ENCODE measurements at regions not wholly inside any gene's neighbourhood (a gene's known extent, or its start where the extent isn't known, plus 50 kb on each side); places are given as distances from the start of the nearest gene placed in this dataset.

DNA sequence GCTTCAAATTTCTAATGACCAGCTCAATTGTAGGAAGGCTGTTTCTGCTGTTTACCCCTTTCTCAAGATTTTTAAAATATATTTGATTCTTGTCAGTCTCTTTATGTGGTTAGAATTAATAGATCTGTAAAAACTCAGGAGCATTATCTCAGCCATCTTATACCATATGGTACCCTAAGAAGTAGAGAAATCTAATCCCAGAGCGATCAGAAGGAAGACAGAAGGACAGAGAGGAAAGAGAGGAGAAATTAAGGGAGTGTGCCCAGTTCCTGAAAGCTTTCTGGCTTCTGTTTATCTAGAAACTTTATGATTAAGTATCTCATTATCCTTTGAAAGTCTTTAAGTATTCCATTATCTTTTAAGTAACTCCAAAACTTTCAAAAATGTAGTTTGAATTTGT is 152.1 kb upstream of the NAV3 start:
- no peaks in the 10 kb centered on the region for H4K20me1 ChIP-seq (ENCODE audit: insufficient read depth, low read length)
- no CpG with 5 or more reads among the region's 1 CpG for WGBS, 2 experiments (ENCODE audit: extremely low coverage in 2 of 2, insufficient read length in 1 of 2)

More for the DNA sequence above, 152.1 kb upstream of the NAV3 start:
- dilution Hi-C loops (cut with HindIII; ENCODE audit: low sequenced_read_pairs, unreplicated experiment) (loop anchor here (25.0 kb wide), 1 partner anchor 516 kb away; no protein-coding TSS in a partner anchor), intact Hi-C loops (cut with micrococcal nuclease) (no loop called here), in situ Hi-C loops (cut with MboI; ENCODE audit: low sequenced_read_pairs) (no loop called here)
- Histone ChIP-seq H3K4me1 (ENCODE audit: control insufficient read depth, insufficient read depth, low read length) (no peaks in the 10 kb centered on the region), H2BK5ac (ENCODE audit: low read depth, low read length, poor library complexity, severe bottlenecking) (no peak overlapping the region), H3K14ac (replicated peaks; ENCODE audit: low read depth, low read length) (no peak overlapping the region), H3K79me1 (ENCODE audit: low read depth in 1 of 2, low read length in 2 of 2) (no peaks in the 10 kb centered on the region), H2BK120ac (ENCODE audit: low read depth, low read length) (no peak overlapping the region), H2BK15ac (ENCODE audit: low read depth, low read length) (no peak overlapping the region), H2AFZ (replicated peaks; ENCODE audit: low read length, poor library complexity) (no peak overlapping the region), H4K8ac (ENCODE audit: low read depth in 2 of 2, low read length in 2 of 2) (no peak overlapping the region), H3K23ac (ENCODE audit: low read depth, low read length) (no peak overlapping the region), H4K91ac (ENCODE audit: insufficient read depth, low read depth, low read length) (no peak overlapping the region), H3K9me3 (ENCODE audit: control insufficient read depth, insufficient read depth, low read length) (no peaks in the 10 kb centered on the region), H2AK5ac (ENCODE audit: low read depth, low read length) (no peak overlapping the region), H3K27ac (ENCODE audit: insufficient read depth, low read length) (no peak overlapping the region), H3K36me3 (ENCODE audit: control insufficient read depth, insufficient read depth, low read length) (no peaks in the 10 kb centered on the region), H3K4me2 (ENCODE audit: low read depth, low read length) (no peak overlapping the region), H4K5ac (ENCODE audit: low read depth, low read length) (no peak overlapping the region), H3K27me3 (ENCODE audit: control insufficient read depth, insufficient read depth, low read length) (no peaks in the 10 kb centered on the region), H3K9ac (ENCODE audit: low read depth, low read length) (no peak overlapping the region), H3K56ac (ENCODE audit: extremely low read depth, insufficient read depth, low read length) (no peak overlapping the region), H3K18ac (ENCODE audit: low read depth, low read length) (no peak overlapping the region), H2AK9ac (replicated peaks; ENCODE audit: low read depth, low read length, poor library complexity) (no peak overlapping the region), H3K4ac (ENCODE audit: low read depth, low read length) (no peak overlapping the region), H3K4me3 (ENCODE audit: insufficient read depth, low read depth, low read length) (no peak overlapping the region), H2BK20ac (ENCODE audit: low read depth, low read length) (no peak overlapping the region), H3K9me1 (ENCODE audit: insufficient read depth, low read length) (no peaks in the 10 kb centered on the region)
- POLR2A ChIA-PET (ENCODE audit: unreplicated experiment): no interaction called here
- CTCF ChIA-PET: no interaction called here
- DNase-seq (no peak), ATAC-seq (ENCODE audit: low read depth) (no peak)
- BruUV-seq (replicated peaks): no TSS peak
- TF ChIP-seq, protein P1, sequence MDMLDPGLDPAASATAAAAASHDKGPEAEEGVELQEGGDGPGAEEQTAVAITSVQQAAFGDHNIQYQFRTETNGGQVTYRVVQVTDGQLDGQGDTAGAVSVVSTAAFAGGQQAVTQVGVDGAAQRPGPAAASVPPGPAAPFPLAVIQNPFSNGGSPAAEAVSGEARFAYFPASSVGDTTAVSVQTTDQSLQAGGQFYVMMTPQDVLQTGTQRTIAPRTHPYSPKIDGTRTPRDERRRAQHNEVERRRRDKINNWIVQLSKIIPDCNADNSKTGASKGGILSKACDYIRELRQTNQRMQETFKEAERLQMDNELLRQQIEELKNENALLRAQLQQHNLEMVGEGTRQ (IDR thresholded peaks at IDR 0.05; ENCODE audit: low read depth, low read length): no peak

Measured in IMR-90 (cell line).